Uterus (tissue), 3 donors: ENCODE measurements at regions not wholly inside any gene's neighbourhood (a gene's known extent, or its start where the extent isn't known, plus 50 kb on each side); places are given as distances from the start of the nearest gene placed in this dataset.

Source experiments
- DNase-seq, 2 donors: peaks; one replicate each; pipeline ENCODE4 v3.0.0-alpha.2; 2019 to 2020
- H3K27ac ChIP-seq, 2 donors: fragments of 200-600 bp; sonication (generic); 1 replicate in 1 of 2; 2 replicates in 1 of 2; pipeline ENCODE4 v1.5.1; 2016 to 2018
- H3K27me3 ChIP-seq, 2 donors: fragments of 200-600 bp; sonication (generic); one replicate each; pipeline ENCODE4 v1.5.1; 2018 to 2019; ENCODE audit warnings: control low read depth in 1 of 2
- H3K36me3 ChIP-seq, 2 donors: fragments of 200-600 bp; sonication (generic); one replicate each; pipeline ENCODE4 v1.5.1; 2019; ENCODE audit warnings: control low read depth in 1 of 2
- H3K4me1 ChIP-seq, 2 donors: fragments of 200-600 bp; sonication (generic); one replicate each; pipeline ENCODE4 v1.5.1; 2018 to 2019; ENCODE audit warnings: control low read depth in 1 of 2
- H3K4me3 ChIP-seq, 2 donors: fragments of 200-600 bp; sonication (generic); 1 replicate in 1 of 2; 2 replicates in 1 of 2; pipeline ENCODE4 v1.5.1; 2018 to 2019; ENCODE audit warnings: mild to moderate bottlenecking in 1 of 2
- H3K9me3 ChIP-seq, 2 donors: fragments of 200-600 bp; sonication (generic); one replicate each; pipeline ENCODE4 v1.5.1; 2019; ENCODE audit warnings: control low read depth in 1 of 2
- POLR2A ChIP-seq, 2 donors: fragments of 450-650 bp; IDR thresholded peaks; one replicate each; pipeline ENCODE4 v1.6.1; 2016; ENCODE audit warnings: antibody characterized with exemption in 2 of 2, mild to moderate bottlenecking in 1 of 2, moderate library complexity in 1 of 2
- intact Hi-C: fragments of 100-400 bp; cut with DNase I; formaldehyde crosslinking; loops from one replicate; pipeline ENCODE4 v1.15.1; 2023; ENCODE audit warnings: low total_unique reads
- TF ChIP-seq, protein P1 (sequence below), 4 experiments: fragments of 200-600 bp in 2 of 4; fragments of 450-650 bp in 2 of 4; sonication (generic) in 2 of 4; IDR thresholded peaks; one replicate each; pipeline ENCODE4 v1.5.1; 2016 to 2019; ENCODE audit warnings: antibody characterized with exemption in 4 of 4, mild to moderate bottlenecking in 2 of 4, moderate library complexity in 1 of 4
- donor health status: DM: yes; HTN: yes; CAD: no.

DNA sequence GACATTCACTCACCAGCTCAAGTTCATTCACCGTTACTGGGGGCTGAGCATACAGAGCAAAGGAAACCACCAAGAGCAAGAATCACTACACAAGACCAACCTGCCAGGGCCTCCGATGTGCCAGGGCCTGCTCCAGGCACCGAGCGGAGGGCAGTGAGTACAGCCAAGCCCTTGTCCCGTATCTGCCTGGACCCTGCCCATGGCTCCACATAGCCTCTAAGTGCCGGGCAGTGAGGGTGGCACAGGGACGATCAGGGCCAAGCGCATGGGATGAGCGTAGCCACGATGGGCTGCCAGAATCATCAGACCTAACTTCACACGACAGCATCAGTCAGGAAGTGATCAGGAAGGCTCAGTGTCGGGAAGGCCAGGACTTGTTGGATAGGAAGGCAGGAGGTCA is 199.6 kb downstream of the BCL11B start:
- no peak for TF ChIP-seq POLR2A (IDR thresholded peaks at IDR 0.05)
- TF ChIP-seq, protein P1, sequence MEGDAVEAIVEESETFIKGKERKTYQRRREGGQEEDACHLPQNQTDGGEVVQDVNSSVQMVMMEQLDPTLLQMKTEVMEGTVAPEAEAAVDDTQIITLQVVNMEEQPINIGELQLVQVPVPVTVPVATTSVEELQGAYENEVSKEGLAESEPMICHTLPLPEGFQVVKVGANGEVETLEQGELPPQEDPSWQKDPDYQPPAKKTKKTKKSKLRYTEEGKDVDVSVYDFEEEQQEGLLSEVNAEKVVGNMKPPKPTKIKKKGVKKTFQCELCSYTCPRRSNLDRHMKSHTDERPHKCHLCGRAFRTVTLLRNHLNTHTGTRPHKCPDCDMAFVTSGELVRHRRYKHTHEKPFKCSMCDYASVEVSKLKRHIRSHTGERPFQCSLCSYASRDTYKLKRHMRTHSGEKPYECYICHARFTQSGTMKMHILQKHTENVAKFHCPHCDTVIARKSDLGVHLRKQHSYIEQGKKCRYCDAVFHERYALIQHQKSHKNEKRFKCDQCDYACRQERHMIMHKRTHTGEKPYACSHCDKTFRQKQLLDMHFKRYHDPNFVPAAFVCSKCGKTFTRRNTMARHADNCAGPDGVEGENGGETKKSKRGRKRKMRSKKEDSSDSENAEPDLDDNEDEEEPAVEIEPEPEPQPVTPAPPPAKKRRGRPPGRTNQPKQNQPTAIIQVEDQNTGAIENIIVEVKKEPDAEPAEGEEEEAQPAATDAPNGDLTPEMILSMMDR (IDR thresholded peaks at IDR 0.05) = no peak
- intact Hi-C loops = no loop called here

DNA sequence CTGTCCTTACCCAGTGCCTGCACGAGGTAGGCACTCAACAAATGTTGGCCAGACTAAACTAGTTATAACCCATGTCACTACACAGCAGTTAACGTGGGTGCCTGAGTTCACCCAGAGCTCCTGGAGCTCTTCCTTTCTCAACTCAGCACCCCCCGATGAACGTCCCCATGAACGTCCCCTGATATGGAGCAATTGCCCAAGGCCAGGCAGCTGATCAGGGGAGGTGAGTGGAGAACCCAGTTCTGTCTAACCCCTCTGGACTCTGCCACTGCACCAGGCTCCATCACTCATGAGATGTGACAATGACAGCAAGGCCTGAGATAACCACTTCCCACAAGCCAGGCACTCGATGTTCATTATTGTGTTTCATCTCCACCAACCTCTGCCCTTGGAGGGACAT is 199.0 kb downstream of the BCL11B start:
- Histone ChIP-seq H3K36me3 (no peaks in the 10 kb centered on the region), H3K27ac (no peak overlapping the region), H3K4me3 (no peak overlapping the region), H3K4me1 (no peaks in the 10 kb centered on the region), H3K27me3 (no peaks in the 10 kb centered on the region), H3K9me3 (no peaks in the 10 kb centered on the region)
- no peak for DNase-seq
- TF ChIP-seq, protein P1 (IDR thresholded peaks at IDR 0.05) = no peak
- no peak for TF ChIP-seq POLR2A (IDR thresholded peaks at IDR 0.05)
- intact Hi-C loops = no loop called here

More for the DNA sequence above, 199.6 kb downstream of the BCL11B start:
- Histone ChIP-seq H3K9me3 (no peaks in the 10 kb centered on the region), H3K4me1 (no peaks in the 10 kb centered on the region), H3K4me3 (no peak overlapping the region), H3K27ac (no peak overlapping the region), H3K36me3 (no peaks in the 10 kb centered on the region), H3K27me3 (no peaks in the 10 kb centered on the region)
- no peak for DNase-seq

DNA sequence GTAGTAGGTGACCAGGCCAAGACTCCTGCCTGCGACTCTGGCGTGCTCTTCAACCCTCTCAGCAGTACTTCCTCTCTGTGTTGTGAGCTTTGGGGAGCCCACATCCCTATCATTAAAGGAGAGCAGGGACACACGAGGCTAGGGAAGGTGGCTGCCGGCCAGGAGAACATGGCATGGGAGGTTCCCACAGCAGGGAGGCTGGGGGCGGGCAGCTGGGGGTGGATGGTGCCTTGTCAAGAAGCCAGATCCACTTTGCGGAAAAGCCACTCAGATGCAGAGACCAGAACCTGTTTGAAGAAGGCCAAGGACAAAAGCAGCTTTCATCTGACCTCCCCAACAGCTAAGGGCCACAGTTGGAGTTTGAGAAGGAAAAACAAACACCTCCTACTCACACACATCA is 198.6 kb downstream of the BCL11B start:
- Histone ChIP-seq H3K4me3 (no peak overlapping the region), H3K27ac (no peak overlapping the region), H3K4me1 (no peaks in the 10 kb centered on the region), H3K9me3 (no peaks in the 10 kb centered on the region), H3K36me3 (no peaks in the 10 kb centered on the region), H3K27me3 (no peaks in the 10 kb centered on the region)
- intact Hi-C loops = no loop called here
- TF ChIP-seq, protein P1 (IDR thresholded peaks at IDR 0.05) = no peak
- TF ChIP-seq POLR2A (IDR thresholded peaks at IDR 0.05) = no peak
- no peak for DNase-seq

DNA sequence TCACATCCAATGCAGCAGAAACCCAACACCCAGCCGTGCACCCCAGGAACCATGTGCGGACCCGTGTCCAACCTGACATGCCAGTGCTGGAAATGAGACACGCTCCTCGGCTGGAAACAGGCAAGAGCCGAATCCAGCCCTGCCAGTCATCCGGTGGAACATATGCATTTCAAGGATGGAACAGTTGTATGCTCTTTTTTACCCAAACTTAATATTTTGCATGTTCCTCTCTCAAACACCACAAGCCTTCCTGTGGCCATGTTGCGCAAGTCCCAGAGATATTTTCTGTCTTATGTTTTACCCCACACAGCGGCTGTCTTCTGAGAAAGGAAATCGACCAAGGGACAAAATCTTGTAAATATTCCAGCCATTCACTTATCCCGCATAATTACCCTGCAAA is 196.9 kb downstream of the BCL11B start:
- TF ChIP-seq POLR2A (IDR thresholded peaks at IDR 0.05) = no peak
- TF ChIP-seq, protein P1 (IDR thresholded peaks at IDR 0.05) = no peak
- Histone ChIP-seq H3K4me1 (no peaks in the 10 kb centered on the region), H3K9me3 (no peaks in the 10 kb centered on the region), H3K4me3 (no peak overlapping the region), H3K27ac (no peak overlapping the region), H3K27me3 (no peaks in the 10 kb centered on the region), H3K36me3 (no peaks in the 10 kb centered on the region)
- intact Hi-C loops = no loop called here
- no peak for DNase-seq

DNA sequence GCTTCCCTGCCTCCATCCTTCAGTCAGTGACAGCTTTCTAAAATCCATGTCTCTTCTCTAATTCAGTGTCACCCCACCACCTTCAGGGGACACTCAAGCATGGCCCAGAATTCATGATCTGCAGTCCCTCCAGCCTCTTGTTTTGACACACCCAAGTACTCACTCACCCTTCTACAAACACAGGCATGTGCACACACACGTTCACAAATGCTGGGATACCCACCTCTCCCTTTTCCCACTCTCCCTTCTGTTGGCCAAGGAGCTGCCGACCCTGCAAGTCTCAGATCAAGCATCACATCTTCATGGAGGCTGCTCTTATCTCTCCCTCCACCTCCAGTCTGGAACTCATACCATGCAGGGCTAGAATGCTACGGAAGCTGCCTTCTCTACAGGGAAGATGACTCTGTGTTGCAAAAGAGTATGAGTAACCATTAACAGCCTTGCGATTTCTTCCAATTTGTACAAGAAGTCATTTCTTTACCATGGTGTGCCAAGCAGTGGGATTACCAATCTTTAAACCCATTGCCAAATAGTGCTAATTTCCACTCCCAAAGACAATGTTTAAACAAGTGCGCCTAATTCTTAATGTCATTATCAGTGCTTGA is 196.1 kb downstream of the BCL11B start:
- H3K27me3 ChIP-seq = no peaks in the 10 kb centered on the region
- no peaks in the 10 kb centered on the region for H3K4me1 ChIP-seq
- no peak overlapping the region for H3K4me3 ChIP-seq
- intact Hi-C loops = no loop called here
- no peaks in the 10 kb centered on the region for H3K36me3 ChIP-seq
- no peak for DNase-seq
- no peaks in the 10 kb centered on the region for H3K9me3 ChIP-seq
- TF ChIP-seq POLR2A (IDR thresholded peaks at IDR 0.05) = no peak
- TF ChIP-seq, protein P1 (IDR thresholded peaks at IDR 0.05) = no peak
- no peak overlapping the region for H3K27ac ChIP-seq
